NCI-H774 (cell line): ENCODE measurements at regions not wholly inside any gene's neighbourhood (a gene's known extent, or its start where the extent isn't known, plus 50 kb on each side); places are given as distances from the start of the nearest gene placed in this dataset.
A peak's percentile ranks its signal among the peaks of the same experiment; 100 is the strongest.
"Not testable (repeated sequence)": the region's sequence is repeated elsewhere in the genome, so short reads cannot be mapped to it uniquely, and the experiment has no call there.

ENCODE experiments used
- DNase-seq: peaks from one replicate; lab custom pipeline; 2025; lab: John Stamatoyannopoulos, UW

GRCh38 chr6:147441751-147442150, 66.7 kb upstream of the SAMD5 start:
- DNase-seq = no peak

GRCh38 chr6:147447835-147448611, 60.5 kb upstream of the SAMD5 start:
- peak; percentile 47 for DNase-seq

DNA sequence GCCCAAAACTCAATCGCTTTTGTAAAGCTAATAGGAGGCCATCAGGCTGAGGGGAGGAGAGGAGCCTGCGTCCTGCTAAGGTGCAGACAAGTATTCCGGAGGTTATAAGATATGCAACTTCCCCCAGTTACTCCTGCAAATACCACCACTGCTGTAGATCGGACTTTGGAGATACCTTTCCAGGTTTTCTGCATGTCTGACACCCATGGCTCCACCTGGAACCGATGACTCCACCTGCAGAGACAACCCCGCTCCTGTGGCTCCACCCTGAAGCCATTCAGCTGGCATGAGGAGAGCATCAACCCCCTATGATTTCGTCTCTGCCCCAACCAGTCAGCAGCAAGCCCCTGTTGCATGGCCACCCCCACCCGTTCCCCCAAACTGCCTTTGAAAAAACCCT, 59.7 kb upstream of the SAMD5 start:
- no peak for DNase-seq

DNA sequence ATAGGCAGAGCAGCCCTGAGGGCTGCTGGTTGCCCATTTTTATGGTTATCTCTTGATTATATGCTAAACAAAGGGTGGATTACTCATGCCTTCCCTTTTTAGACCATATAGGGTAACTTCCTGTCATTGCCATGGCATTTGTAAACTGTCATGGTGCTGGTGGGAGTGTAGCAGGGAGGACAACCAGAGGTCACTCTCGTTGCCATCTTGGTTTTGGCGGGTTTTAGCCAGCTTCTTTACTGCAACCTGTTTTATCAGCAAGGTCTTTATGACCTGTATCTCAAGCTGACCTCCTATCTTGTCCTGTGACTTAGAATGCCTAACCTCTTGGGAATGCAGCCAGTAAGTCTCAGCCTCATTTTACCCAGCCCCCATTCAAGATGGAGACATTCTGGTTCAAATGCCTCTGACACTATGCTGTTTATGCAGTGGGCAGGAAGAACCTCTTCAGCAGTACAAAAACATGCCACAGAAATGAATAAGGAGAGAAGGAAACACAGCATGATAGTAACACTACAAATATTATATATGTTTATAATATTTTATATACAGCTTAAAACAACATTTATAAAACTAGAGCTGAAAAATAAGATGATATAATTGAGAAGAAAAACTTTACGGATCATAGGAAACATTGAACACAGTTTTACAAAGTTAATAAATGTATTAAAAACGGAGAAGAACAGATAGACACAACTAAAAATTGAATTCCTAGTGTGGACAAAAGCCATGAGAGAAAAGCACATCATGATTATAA, 58.9 kb upstream of the SAMD5 start:
- no peak for DNase-seq

DNA sequence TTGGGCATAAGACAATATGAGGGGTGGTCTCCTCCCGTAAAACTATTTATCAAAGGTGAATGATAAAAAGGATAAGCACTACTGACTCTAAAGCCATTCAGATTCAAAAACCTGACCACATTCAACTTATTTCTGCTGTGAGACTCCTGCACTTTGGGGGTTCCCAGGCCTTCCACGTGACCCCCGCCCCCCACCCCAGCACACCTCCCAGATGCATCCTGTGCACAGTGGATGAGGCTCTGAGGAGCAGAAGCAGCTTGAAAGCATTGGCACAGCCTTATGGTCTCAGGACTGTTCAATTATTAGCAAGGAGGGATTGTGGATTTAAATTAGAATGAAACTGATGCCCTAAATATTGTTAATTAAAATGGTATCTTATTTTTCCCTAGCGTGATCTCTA, 55.1 kb upstream of the SAMD5 start:
- DNase-seq = no peak

DNA sequence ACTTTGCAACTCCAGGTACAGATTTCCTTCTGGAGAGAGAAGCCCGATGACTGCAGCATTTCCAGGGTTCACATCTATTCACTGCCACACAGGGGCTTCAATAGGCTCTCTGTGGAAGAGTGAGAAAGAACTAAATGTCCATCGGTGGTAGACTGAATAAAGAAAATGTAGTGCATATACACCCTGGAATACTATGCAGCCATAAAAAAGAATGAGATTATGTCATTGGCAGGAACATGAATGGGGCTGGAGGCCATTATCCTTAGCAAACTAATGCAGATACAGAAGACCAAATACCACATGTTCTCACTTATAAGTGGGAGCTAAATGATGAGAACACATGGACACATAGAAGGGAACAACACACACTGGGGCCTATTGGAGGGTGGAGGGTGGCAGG, 53.6 kb upstream of the SAMD5 start:
- DNase-seq = not testable (repeated sequence)
